8988T (cell line): ENCODE measurements at regions not wholly inside any gene's neighbourhood (a gene's known extent, or its start where the extent isn't known, plus 50 kb on each side); places are given as distances from the start of the nearest gene placed in this dataset.

Source experiments
- DNase-seq: peaks from one replicate; pipeline ENCODE4 v3.0.0; 2011

DNA sequence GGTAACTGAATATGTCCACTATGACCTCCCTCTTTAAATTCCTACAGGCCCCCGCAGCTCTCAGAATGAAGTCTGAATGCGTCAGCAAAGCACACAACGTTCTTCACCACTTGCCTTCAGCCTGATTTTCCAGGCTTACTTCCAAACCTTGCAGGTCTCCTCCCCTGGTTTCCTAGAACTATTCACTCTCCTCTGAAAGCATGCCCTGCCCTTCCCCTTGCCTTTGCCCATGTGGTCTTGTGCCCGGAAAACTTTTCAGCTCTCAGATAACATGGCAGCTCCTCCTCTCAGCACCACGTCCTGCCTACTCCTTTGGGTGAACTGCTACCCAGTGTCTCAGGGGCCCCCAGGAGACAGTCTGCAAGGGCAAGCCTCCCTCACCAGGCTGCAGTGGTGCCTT, 268.5 kb upstream of the LDB2 start:
- no peak for DNase-seq

DNA sequence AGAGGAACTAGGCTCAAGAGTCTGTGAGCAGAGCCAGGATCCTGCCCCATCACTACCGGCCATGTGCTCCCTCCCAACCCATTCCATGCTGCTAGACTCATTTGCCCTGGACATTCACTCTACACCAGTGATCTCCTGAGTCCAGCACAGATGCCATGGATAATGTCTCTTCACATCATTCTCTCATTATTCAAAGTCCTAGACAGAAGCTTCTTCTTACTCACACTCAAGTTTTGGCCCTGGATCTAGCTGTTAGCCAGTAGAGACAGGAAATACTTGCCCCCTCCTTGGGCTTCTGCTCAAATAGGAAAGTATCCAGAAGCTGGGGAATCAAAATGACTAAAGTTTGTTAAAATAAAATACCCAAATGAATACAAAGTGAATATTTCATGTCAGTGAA, 266.8 kb upstream of the LDB2 start:
- DNase-seq, result no peak

DNA sequence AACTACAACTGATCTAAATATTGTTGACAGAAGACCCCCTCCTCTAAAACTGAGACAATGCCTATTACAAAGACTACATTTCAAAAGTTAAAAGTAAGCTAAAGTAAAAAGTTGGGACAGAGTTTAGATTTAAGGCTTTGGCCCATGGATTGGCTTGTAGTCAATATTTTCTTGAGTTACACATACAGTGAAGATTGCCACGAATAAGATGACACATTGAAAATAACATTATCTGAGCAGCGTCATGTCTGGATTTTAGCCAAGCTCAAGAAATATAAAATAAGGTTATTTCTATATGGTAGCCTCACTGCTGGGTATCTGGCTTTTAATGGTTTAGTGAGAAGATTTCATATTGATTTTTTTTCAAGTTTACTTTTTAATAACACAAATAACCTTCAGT, 266.2 kb upstream of the LDB2 start:
- no peak for DNase-seq

DNA sequence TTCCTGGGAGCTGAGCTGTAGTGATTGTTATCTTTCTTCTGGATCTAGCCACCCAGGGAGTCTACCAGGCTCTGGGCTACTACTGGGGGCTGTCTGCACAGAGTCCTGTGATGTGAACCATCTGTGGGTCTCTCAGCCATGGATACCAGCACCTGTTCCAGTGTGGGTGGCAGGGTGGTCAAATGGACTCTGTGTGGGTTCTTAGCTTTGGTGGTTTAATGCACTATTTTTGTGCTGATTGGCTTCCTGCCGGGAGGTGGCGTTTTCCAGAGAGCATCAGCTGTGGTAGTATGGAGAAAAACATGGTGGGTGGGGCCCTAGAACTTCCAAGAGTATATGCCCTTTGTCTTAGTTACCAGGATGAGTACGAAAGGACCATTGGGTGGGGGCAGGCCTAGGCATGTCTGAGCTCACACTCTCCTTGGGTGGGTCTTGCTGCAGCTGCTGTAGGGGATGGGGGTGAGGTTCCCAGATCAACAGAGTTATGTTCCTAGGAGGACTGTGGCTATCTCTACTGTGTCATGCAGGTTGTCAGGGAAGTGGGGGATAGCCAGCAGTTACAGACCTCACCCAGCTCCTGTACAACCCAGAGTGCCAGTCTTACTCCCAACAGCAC, 264.8 kb upstream of the LDB2 start:
- DNase-seq, result no peak

DNA sequence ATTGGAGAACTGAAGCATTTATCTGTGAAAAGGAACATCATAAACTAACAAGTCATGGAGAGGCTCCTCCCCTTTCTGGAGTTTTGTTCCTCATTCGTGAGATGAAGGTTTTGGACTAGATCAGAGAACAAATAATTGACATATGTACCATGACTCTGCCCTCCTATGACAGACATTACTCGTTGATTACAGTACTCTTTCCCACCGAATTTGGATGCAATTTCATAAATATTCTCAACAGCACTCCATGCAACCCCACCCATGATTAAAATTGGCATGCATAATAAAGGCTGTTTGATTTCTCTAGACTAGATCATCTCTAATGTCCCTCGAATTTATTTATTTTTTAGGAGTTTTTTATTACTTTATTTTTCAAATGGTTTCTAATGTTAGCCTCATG, 258.9 kb upstream of the LDB2 start:
- DNase-seq, result no peak

DNA sequence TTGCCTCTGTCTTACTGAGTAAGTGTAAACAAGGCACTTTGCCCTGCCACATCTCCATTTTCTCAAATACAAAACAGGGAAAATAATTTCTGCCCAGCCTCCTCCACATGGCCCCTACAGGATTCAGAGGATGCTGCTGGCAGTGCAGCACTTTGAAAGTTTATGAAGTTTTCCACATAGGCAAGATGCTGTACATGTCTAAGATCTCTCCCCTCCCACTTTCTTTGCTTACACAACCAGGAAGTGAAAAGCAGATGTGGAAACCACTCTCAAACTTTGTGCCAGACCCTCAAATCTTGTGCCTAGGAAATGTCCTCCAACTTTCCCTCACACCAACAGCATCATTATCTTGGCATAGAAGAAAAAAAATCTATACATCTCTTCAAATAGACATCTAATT, 257.0 kb upstream of the LDB2 start:
- DNase-seq, result no peak

DNA sequence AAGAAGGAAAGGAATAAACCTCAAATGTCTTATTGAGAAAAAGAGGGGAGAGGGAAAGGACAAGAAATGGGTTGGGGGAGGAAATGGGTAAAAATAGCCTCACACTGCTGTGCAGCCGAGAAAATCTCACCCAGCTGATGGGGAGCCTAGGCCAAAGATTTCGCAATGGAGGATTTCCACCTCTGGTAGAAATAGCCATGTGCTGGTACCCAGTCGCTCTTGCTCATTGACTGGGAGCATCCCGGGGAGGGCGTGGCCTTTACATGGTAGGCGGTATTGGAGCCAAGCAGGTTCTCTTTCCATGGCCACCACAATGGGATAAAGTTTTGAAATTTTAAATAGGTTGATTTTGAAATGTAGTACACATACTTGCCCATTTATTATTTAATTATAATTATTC, 255.1 kb upstream of the LDB2 start:
- DNase-seq, result no peak

DNA sequence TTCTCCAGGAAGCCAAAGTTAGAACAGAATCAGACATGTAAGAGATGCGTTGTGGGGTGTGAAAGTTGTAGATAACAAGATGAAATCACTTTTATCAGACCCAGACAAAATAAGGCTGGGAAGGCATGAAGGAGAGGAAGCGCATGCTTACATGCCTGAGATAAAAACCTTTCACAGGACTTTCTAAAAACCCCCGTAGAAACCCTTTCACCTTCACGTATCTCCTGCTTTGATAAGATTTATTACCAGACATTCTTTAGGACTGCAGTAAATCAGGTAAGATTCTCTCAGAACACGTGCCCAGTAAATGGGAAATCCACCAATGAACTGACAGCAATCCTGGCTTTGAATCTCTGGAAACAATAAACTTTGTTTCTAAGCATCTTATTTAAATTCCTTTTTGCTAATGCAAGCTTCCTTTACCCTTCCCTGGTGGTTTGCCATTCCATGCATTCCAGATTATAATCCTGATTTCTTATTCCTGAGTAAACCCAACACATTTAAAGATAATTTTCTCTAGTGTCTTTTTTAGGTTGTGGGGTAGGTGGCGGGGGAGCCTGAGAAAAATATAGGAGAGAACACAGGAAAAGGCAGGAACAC, 254.6 kb upstream of the LDB2 start:
- no peak for DNase-seq

DNA sequence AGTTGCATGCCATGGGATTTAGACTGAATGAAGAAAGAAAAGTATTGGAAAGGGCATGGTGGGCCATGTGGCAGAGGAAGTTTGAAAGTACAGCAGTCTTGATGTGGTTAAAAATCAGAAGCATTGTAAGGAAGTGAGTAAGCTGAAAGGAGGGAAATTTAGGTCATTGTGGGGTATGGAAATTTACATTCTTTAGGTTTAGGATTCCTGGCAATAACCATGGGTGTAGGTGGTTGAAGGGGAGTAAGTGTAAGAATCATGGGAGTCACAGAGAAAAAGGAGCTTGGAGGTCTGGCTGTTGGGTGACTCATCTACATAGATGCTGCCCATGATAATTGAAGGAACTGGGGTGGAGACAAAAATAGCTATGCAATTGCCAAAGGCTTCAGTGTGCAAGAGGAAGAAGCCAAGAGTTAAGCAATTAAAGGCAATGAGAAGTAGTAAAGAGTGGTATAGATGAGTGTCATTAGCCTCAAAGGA, 243.8 kb upstream of the LDB2 start:
- DNase-seq, result no peak

DNA sequence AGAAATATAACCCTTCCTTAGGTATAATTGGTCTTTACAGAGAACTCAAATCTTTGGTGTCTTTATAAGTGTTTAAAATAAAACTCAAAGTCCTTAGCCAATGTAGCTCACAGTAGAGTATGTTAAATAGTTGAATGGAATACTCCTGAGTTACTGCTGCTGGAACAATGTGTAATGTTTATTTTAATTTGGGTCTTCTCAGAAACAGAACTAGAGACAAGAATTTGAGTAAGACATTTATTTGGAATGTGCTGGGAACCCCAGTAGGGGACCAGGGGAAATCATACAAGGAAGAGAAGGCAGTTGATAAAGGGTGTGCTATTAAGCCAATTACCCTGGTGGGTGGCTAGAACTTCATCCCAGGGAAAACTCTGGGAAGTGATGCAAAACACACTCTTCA, 240.4 kb upstream of the LDB2 start:
- no peak for DNase-seq

DNA sequence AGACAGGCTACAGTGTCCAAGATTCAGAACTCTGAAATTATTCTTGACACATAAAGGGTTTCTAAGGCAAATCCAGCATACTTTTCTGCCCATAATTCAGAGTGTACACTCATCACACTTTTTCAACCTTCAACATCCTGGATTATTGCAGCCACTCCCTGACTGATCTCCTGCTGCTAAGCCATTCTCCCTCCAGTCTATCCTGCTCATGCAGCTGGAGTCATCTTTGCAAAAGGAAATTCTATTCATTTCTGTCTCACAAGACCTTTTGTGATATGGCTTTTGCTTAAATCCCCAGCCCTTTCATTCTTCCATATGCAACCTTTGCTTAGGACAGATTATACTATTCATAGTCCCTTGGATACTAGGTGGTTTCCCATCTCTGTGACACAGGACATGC, 236.1 kb upstream of the LDB2 start:
- no peak for DNase-seq

DNA sequence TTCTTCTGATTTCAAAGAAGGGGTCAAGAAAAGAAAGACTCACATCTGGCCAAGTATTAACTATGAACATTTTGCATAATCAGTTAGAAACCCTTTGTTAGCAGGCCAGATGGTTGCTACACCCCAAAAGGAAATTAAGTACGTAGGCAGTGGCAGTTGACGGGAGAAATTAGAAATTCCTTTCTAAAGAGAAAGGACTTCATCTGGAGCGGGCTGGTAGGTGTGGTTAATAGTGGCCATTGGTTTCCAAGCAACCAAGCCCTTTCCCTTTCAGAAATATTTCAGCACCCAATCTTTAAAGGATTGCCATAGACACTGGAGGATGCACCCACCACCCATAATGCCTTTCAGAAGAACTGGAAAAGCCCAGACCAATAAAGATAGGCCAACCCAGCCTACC, 235.7 kb upstream of the LDB2 start:
- no peak for DNase-seq

DNA sequence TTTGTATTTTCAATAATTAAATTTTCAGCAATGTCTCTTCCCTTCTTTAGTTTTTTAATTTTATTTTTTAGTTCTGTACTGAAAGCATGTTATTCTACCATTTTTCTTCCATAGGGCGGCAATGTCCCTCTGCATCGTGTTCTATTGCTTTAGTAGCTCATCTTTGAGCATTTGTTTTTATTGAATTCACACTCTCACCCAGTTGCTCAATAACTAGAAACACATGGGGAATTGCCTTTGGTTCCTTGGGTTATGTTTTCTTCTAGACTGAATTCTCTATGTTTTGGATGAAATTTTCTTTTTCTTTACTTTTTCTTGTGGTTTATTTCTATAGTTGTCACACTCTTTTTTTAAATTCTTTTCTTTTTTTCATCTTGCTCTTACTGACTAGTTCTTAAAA, 233.8 kb upstream of the LDB2 start:
- no peak for DNase-seq

DNA sequence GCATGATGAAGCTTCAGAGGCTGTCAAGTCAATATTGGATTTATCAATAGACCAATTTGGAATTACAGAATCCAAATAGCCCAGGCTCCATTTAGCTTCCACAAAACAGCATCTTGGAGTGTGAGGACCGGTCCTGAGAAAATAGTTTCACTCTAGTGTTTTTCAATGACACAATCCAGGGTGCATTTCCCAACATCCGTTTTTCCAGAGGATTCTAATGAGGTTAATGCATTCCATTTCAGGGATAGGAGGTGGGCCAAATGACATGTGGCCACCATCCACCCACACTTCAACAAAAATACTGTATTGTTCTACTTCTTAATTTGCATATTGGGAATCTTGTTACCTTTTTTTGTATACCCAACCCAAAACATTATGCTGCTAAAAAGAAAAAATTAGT, 229.8 kb upstream of the LDB2 start:
- no peak for DNase-seq

DNA sequence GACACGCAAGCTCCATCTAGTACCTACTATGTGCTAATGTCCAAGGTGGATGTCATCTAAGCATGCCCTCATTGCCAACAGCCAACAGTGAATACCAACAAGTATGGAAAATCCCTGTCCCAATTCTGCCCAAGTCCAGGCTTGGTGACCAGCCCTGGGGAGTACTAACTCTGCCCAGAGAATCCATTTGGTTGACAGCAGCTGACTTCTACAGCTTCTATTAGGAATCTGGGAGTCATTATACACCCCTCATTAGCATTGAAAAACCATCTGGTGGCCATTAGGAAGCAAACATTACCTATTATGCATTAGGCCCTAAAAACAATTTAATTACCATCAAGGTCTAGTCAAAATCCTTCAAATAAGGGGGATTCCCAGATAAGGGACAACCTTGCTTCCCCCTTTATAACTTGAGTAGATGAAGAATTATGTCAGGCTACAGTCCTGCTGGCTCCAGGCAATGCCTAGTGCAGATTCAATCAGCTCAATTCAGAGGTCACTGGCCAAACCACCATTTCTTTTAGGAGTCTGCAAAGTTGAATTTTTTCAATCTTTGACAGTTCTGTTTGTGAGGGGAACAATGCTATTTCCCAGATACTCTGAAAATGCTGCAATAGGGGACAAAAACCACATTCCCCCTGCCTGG, 228.0 kb upstream of the LDB2 start:
- no peak for DNase-seq

DNA sequence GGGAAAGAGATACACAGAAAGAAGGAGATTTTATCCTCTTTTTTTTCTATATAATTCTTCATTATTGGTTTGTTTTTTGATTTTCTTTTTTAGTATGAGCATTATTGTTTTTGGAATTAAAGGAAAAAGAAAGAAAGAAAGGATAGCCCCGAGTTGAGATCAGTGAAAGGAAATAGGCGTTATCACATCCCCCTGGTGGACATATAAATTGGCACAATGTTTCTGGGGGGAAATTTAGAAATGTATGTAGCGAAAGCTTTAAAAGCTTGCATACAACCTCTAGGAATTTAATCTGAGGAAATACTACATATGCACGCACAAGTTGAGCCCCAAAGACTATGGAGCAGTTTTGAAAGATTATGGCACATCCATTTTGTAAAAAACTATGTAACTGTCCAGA, 226.3 kb upstream of the LDB2 start:
- DNase-seq, result no peak

DNA sequence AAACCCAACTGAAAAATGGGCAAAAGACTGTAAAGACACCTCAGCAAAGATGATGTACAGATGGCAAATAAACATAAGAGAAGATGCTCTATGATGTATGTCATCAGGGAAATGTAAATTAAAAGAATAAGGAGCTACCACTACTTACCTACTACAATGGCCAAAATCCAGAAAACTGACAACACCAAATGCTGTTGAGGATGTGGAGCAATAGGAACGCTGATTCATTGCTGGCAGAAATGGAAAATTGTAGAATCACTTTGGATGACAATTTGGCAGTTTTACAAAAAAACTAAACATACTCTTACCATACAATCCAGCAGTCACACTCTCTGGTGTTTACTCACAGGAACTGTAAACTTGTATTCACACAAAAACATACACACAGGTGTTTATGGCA, 222.3 kb upstream of the LDB2 start:
- no peak for DNase-seq

DNA sequence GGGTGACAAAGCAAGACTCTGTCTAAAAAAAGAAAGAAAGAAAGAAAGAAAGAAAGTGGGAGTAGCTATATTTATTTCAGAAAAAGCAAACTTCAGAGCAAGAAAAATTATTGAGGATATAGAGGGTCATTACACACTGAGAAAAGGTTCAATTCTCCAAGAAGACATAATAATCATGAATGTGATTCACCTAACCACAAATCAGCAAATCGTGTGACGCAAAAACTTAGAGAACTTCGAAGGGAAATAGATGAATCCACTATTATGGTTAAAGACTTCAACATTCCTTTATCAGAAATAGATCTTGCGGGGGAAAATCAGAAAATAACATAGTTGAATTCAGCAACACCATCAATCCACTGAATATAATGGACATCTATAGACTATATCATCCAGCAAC, 219.3 kb upstream of the LDB2 start:
- no peak for DNase-seq

DNA sequence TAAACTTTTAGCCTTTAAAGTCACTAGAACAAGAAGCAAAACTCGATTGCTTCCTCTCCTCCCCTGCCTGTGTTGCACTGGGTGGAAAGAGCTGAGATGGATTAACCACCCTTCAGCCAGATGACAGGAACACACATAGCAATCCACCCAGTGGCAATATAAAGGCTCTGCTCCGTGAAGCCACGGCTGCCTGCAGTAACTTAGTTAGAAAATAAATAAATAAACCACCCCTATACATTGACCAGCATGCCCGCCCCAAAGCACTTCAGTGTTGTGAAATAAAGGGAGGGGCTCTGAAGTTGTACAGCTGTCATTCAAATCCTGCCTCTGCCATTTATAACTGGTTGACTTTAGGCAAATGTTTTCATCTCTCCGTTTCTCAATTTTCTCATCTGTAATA, 217.1 kb upstream of the LDB2 start:
- DNase-seq, result no peak

DNA sequence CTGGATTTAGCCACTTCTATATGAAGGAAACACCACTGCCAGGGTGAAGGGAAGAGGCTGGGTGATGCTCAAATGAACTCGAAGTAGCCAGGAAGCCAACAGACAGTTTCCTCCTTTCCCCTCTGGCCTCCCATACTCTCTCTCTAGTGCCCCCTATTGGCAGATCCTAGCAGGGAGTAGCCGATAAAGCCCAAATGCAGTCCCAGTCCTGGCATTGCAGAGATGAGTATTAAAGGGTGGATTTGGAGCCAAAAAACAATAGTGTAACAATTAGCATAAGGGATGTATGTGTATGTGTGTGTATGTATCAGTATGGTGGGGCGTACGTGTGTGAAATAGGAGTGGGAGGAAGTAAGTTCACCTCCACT, 213.8 kb upstream of the LDB2 start:
- DNase-seq, result no peak

DNA sequence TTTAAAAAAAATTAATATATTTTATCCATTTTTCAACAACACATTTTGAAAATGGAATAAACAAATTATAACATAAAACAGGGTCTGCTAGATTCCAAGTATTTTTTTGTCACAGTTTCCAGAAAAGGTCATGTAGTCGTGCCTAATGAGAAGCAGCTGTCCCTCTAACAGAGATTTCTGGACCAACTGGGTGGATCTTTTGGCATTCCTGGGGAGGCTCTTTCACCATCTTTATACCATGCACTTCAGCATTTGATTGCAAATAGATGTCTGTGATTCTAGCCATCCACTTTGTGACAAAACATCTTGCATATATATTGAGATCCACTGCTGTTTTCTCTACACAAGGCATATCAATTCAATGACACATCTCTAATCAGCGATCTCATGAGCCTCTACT, 210.7 kb upstream of the LDB2 start:
- no peak for DNase-seq

DNA sequence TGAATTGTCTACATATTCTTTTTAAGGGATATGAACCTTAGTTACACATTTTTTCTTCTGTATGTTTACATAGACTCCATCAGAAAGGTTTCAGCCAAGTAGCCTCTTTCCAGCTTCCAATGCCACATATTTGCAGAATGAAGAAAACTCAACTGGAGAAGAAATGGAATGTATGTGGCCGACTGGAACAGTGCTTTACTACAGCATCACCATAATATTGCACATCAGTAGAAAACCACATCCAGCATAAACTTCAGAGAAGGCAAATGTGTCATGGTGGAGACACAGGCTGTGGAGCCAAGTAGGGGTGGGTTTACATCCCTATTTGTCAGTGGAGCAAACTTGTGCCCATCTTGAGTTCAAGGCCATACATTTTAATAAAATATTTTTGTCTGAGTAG, 204.8 kb upstream of the LDB2 start:
- DNase-seq, result no peak

DNA sequence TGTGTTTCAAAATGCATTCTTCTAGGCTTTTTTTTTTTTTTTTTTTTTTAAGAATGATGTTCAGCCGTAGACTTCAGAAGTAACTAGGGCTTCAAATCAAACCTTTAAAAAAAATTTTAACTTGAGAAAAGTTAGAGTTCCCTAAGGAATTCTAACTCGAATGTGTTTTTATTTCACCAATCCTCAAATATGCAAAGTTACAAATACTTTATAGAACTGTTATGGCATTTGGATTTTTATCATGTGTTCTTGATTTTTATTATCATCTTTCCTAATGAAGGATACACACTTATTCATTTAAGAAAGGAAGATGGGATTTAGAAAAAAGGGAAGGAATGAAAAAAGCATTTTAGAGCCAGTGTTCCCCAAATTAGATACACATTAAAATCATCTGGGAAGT, 200.6 kb upstream of the LDB2 start:
- no peak for DNase-seq

DNA sequence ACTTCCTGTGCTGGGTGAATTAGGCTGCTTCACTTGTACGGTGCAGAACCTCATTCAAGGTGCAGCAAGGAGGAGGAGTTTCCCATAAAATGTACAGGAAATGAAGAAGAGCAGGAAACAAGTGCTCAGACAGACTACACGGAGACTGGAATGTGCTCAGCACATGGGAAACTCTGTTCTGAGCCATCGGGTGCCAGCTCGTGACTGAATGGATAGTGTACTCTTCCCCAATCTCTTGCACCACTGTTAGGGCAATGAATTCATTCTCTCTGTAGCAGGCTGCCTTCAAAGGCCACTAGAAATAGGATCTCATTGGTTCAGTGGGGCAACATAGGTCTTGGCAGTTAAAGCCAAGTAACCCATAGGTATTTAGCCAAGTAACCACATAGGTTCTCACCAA, 200.0 kb upstream of the LDB2 start:
- no peak for DNase-seq

DNA sequence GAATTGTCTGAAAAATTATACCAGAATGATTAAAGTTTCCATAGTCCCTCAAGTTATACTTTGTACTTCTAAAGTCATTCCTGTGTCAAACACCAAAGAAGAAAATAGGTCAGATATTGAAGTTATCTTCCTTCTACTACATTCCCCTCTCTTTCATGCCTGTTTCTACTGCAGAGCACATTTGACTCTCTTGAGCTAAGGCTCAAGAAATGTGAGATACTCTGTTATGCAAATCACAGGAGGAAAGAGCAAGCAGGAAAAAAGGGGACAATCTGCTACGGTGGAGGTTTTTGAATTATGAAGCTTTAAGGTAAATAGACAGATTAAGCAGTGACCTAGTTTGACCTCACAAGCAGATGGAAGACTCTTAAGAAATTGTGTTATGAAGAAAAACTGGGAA, 198.9 kb upstream of the LDB2 start:
- no peak for DNase-seq
